CD14-positive monocyte (primary cell): ENCODE measurements at regions not wholly inside any gene's neighbourhood (a gene's known extent, or its start where the extent isn't known, plus 50 kb on each side); places are given as distances from the start of the nearest gene placed in this dataset.

Experiments
- DNase-seq, 3 donors: peaks; one replicate each; pipeline ENCODE4 v3.0.0-alpha.2; 2011 to 2022
- H2AFZ ChIP-seq: 2 replicates; pipeline ENCODE4 v1.6.0; 2012; ENCODE audit warnings: mild to moderate bottlenecking, low read depth, low read length, inconsistent platforms; ENCODE audit not compliant: insufficient read depth, poor library complexity, severe bottlenecking
- H3K27ac ChIP-seq, 2 donors: 1 replicate in 1 of 2; 2 replicates in 1 of 2; pipeline ENCODE4 v1.5.1; 2012 to 2013; ENCODE audit warnings: low read length in 2 of 2, control low read depth in 1 of 2, inconsistent platforms in 1 of 2, low read depth in 1 of 2, mild to moderate bottlenecking in 1 of 2
- H3K27me3 ChIP-seq, 2 donors: one replicate each; pipeline versions ENCODE4 v1.6.0 to v1.6.1; 2011 to 2013; ENCODE audit warnings: low read length in 2 of 2; ENCODE audit not compliant: control insufficient read depth in 2 of 2, insufficient read depth in 2 of 2
- H3K36me3 ChIP-seq, 2 donors: replicated peaks in 1 of 2; 1 replicate in 1 of 2; 2 replicates in 1 of 2; pipeline versions ENCODE4 v1.5.1 to v1.6.1; 2012 to 2013; ENCODE audit warnings: low read length in 2 of 2, control low read depth in 1 of 2, inconsistent platforms in 1 of 2, mild to moderate bottlenecking in 1 of 2; ENCODE audit not compliant: insufficient read depth in 2 of 2, control insufficient read depth in 1 of 2
- H3K4me1 ChIP-seq, 2 donors: 1 replicate in 1 of 2; 2 replicates in 1 of 2; pipeline versions ENCODE4 v1.5.1 to v1.6.1; 2012 to 2013; ENCODE audit warnings: low read length in 2 of 2, control low read depth in 1 of 2, inconsistent platforms in 1 of 2, mild to moderate bottlenecking in 1 of 2, moderate library complexity in 1 of 2; ENCODE audit not compliant: insufficient read depth in 2 of 2, control insufficient read depth in 1 of 2
- H3K4me2 ChIP-seq: replicated peaks from 2 replicates; pipeline ENCODE3; 2012; ENCODE audit warnings: low read length, moderate library complexity, mild to moderate bottlenecking; ENCODE audit not compliant: poor library complexity, severe bottlenecking; ENCODE audit errors: extremely low read depth
- H3K4me3 ChIP-seq, 3 experiments: fragments of 200-600 bp in 1 of 3; sonication (generic) in 1 of 3; replicated peaks in 1 of 3; 1 replicate in 2 of 3; 2 replicates in 1 of 3; pipeline ENCODE4 v1.5.1; 2011 to 2013; ENCODE audit warnings: low read length in 3 of 3, mild to moderate bottlenecking in 3 of 3, control low read depth in 2 of 3, low read depth in 2 of 3, inconsistent platforms in 1 of 3, moderate library complexity in 1 of 3
- H3K79me2 ChIP-seq: 2 replicates; pipeline ENCODE4 v1.6.0; 2012; ENCODE audit warnings: mild to moderate bottlenecking, control low read depth, inconsistent platforms, low read length, moderate library complexity; ENCODE audit not compliant: insufficient read depth
- H3K9ac ChIP-seq: 2 replicates; pipeline ENCODE4 v1.6.0; 2017; ENCODE audit warnings: low read length, mild to moderate bottlenecking; ENCODE audit not compliant: insufficient read depth, poor library complexity, severe bottlenecking
- H3K9me3 ChIP-seq, 2 donors: replicated peaks in 1 of 2; 1 replicate in 1 of 2; 2 replicates in 1 of 2; pipeline versions ENCODE4 v1.5.1 to v1.6.1; 2012 to 2013; ENCODE audit warnings: low read length in 2 of 2, control low read depth in 1 of 2; ENCODE audit not compliant: control insufficient read depth in 1 of 2, insufficient read depth in 1 of 2
- H4K20me1 ChIP-seq: 2 replicates; pipeline ENCODE4 v1.6.0; 2012; ENCODE audit warnings: mild to moderate bottlenecking, low read length, control low read depth, moderate library complexity; ENCODE audit not compliant: insufficient read depth
- H3K27ac Mint-ChIP-seq, 7 donors: one replicate each; pipeline ENCODE4 v1.8.0; 2020; ENCODE audit warnings: mild to moderate bottlenecking in 7 of 7, mixed read lengths in 7 of 7, moderate library complexity in 6 of 7, inconsistent platforms in 2 of 7
- H3K27me3 Mint-ChIP-seq, 3 donors: one replicate each; pipeline ENCODE4 v1.8.0; 2021 to 2022; ENCODE audit warnings: low read depth in 3 of 3, mild to moderate bottlenecking in 3 of 3, mixed read lengths in 3 of 3, moderate library complexity in 3 of 3, inconsistent platforms in 1 of 3
- H3K36me3 Mint-ChIP-seq, 2 donors: one replicate each; pipeline ENCODE4 v1.8.0; 2020; ENCODE audit warnings: mixed read lengths in 2 of 2, inconsistent platforms in 1 of 2, mild to moderate bottlenecking in 1 of 2
- H3K4me1 Mint-ChIP-seq: one replicate; pipeline ENCODE4 v1.8.0; 2020; ENCODE audit warnings: mild to moderate bottlenecking, mixed read lengths
- H3K4me3 Mint-ChIP-seq, 2 donors: one replicate each; pipeline ENCODE4 v1.8.0; 2020; ENCODE audit warnings: mild to moderate bottlenecking in 2 of 2, mixed read lengths in 2 of 2, moderate library complexity in 1 of 2
- H3K9me3 Mint-ChIP-seq, 7 donors: one replicate each; pipeline ENCODE4 v1.8.0; 2020 to 2022; ENCODE audit warnings: mixed read lengths in 7 of 7, mild to moderate bottlenecking in 6 of 7, moderate library complexity in 6 of 7, inconsistent platforms in 2 of 7
- WGBS: methylation state at CpG from one replicate; pipeline ENCODE4 v1.1.5; 2013; ENCODE audit warnings: missing lambda C conversion rate; ENCODE audit not compliant: insufficient coverage; 5-methylcytosine and 5-hydroxymethylcytosine counted together
- intact Hi-C, 2 donors: fragments of 100-400 bp; cut with micrococcal nuclease; formaldehyde crosslinking; loops; one replicate each; pipeline versions ENCODE4 v1.15.0 to v1.15.1; 2023
- TF ChIP-seq, protein P1 (sequence below): fragments of 200-600 bp; IDR thresholded peaks from one replicate; pipeline ENCODE4 v1.8.0; 2022; ENCODE audit warnings: antibody characterized with exemption, mild to moderate bottlenecking

DNA sequence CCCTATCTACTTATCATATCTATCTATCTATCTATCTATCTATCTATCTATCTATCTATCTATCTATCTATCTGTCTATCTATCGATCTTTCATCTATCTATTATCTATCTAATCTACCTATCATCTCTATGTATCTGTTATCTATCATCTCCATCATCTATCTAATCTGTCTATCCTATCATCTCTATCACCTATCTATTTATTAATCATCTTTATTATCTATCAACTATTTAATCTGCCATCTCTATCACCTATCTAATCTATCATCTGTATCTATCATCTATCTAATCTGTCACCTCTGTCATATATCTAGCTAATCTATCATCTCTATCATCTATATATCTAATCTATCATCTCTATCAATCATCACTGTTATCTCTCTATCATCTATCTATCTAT, 736.3 kb downstream of the TYW1 start:
- Histone ChIP-seq H3K27me3 (no peaks in the 10 kb centered on the region), H3K4me3 (no peak overlapping the region), H3K9me3 (peaks cover 40 to 46% of the 10 kb centered on the region in 2 donors), H3K27ac (no peak overlapping the region), H3K4me2 (no peak overlapping the region), H3K36me3 (no peaks in the 10 kb centered on the region), H4K20me1 (no peaks in the 10 kb centered on the region), H3K9ac (no peak overlapping the region), H2AFZ (no peak overlapping the region), H3K4me1 (no peaks in the 10 kb centered on the region), H3K79me2 (no peaks in the 10 kb centered on the region)
- WGBS, result no CpG with 5 or more reads among the region's 1 CpG
- no peak for DNase-seq
- H3K4me1 Mint-ChIP-seq, result no peaks in the 10 kb centered on the region
- intact Hi-C loops, result loop anchor here in 1 of 2 donors (5.0 kb wide), 1 partner anchor 134 kb away; no protein-coding TSS in a partner anchor
- H3K27me3 Mint-ChIP-seq, result peaks cover 0 to 1% (median 0%) of the 10 kb centered on the region in 3 donors
- H3K9me3 Mint-ChIP-seq, result peaks cover 15 to 41% (median 19%) of the 10 kb centered on the region in 7 donors
- H3K4me3 Mint-ChIP-seq, result no peak overlapping the region
- TF ChIP-seq, protein P1, sequence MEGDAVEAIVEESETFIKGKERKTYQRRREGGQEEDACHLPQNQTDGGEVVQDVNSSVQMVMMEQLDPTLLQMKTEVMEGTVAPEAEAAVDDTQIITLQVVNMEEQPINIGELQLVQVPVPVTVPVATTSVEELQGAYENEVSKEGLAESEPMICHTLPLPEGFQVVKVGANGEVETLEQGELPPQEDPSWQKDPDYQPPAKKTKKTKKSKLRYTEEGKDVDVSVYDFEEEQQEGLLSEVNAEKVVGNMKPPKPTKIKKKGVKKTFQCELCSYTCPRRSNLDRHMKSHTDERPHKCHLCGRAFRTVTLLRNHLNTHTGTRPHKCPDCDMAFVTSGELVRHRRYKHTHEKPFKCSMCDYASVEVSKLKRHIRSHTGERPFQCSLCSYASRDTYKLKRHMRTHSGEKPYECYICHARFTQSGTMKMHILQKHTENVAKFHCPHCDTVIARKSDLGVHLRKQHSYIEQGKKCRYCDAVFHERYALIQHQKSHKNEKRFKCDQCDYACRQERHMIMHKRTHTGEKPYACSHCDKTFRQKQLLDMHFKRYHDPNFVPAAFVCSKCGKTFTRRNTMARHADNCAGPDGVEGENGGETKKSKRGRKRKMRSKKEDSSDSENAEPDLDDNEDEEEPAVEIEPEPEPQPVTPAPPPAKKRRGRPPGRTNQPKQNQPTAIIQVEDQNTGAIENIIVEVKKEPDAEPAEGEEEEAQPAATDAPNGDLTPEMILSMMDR, result no peak
- H3K27ac Mint-ChIP-seq, result no peak overlapping the region
- H3K36me3 Mint-ChIP-seq, result no peaks in the 10 kb centered on the region

DNA sequence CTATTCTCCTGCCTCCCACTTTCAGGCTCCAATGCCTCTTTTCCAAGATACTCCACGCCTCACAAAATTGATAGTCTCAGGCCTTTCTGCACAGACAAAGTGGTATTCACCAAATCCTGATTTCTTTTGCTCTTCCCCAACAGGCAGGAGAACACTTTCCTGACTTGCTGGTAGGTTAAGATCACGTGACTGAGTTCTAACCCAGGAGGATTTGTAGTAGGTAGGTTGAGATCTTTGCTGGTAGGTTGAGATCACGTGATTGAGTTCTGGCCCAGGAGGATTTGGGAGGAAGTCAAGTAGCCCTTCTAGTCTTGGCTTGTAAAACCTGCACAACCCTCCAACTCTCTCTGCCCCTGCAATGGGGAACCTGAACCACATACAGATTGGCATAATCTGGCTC, 741.5 kb downstream of the TYW1 start:
- Histone ChIP-seq H4K20me1 (no peaks in the 10 kb centered on the region), H3K9me3 (peaks cover 72 to 78% of the 10 kb centered on the region in 2 donors), H3K27me3 (no peaks in the 10 kb centered on the region), H3K4me3 (no peak overlapping the region), H3K9ac (no peak overlapping the region), H3K79me2 (no peaks in the 10 kb centered on the region), H3K4me1 (no peaks in the 10 kb centered on the region), H3K36me3 (no peaks in the 10 kb centered on the region), H2AFZ (no peak overlapping the region), H3K27ac (no peak overlapping the region), H3K4me2 (no peak overlapping the region)
- DNase-seq, result no peak
- H3K27me3 Mint-ChIP-seq, result no peaks in the 10 kb centered on the region
- intact Hi-C loops, result no loop called here
- no peak overlapping the region for H3K4me3 Mint-ChIP-seq
- 100% methylated on average over 1 of the region's 3 CpGs for WGBS
- no peaks in the 10 kb centered on the region for H3K4me1 Mint-ChIP-seq
- H3K9me3 Mint-ChIP-seq, result peaks cover 19 to 55% (median 31%) of the 10 kb centered on the region in 7 donors
- H3K27ac Mint-ChIP-seq, result no peak overlapping the region
- TF ChIP-seq, protein P1, result no peak
- no peaks in the 10 kb centered on the region for H3K36me3 Mint-ChIP-seq
